Astrocyte (in vitro differentiated cells and primary cell): ENCODE measurements at regions not wholly inside any gene's neighbourhood (a gene's known extent, or its start where the extent isn't known, plus 50 kb on each side); places are given as distances from the start of the nearest gene placed in this dataset.

Source experiments
- DNase-seq: peaks from one replicate; pipeline ENCODE4 v3.0.0-alpha.2; 2010; ENCODE audit warnings: low read depth
- FAIRE-seq: peaks from 2 replicates; lab custom pipeline; 2011; peaks lifted over from hg19 to GRCh38; lab: Jason Lieb, UNC
- H2AFZ ChIP-seq: 2 replicates; pipeline ENCODE4 v1.6.0; 2012; ENCODE audit warnings: low read depth, low read length, inconsistent platforms
- H3K27ac ChIP-seq: 2 replicates; pipeline ENCODE4 v1.5.1; 2011; ENCODE audit warnings: low read depth, low read length, inconsistent platforms
- H3K27me3 ChIP-seq: 2 replicates; pipeline ENCODE4 v1.6.0; 2011; ENCODE audit warnings: low read length, inconsistent platforms; ENCODE audit not compliant: insufficient read depth
- H3K36me3 ChIP-seq: 2 replicates; pipeline ENCODE4 v1.5.1; 2011; ENCODE audit warnings: low read length, inconsistent platforms; ENCODE audit not compliant: insufficient read depth
- H3K4me1 ChIP-seq: 2 replicates; pipeline ENCODE4 v1.5.1; 2011; ENCODE audit warnings: low read length, inconsistent platforms; ENCODE audit not compliant: insufficient read depth
- H3K4me2 ChIP-seq: 2 replicates; pipeline ENCODE4 v1.6.0; 2012; ENCODE audit warnings: low read length, inconsistent platforms
- H3K4me3 ChIP-seq: 2 replicates; pipeline ENCODE4 v1.5.1; 2011; ENCODE audit warnings: low read depth, mild to moderate bottlenecking, low read length, inconsistent platforms; ENCODE audit not compliant: insufficient read depth
- H3K79me2 ChIP-seq: 2 replicates; pipeline ENCODE4 v1.6.0; 2012; ENCODE audit warnings: mild to moderate bottlenecking, low read length, inconsistent platforms; ENCODE audit not compliant: insufficient read depth
- H3K9ac ChIP-seq: 2 replicates; pipeline ENCODE4 v1.6.0; 2012; ENCODE audit warnings: mild to moderate bottlenecking, low read length, inconsistent platforms
- H3K9me3 ChIP-seq: 2 replicates; pipeline ENCODE4 v1.5.1; 2012; ENCODE audit warnings: low read depth, mild to moderate bottlenecking, low read length, inconsistent platforms; ENCODE audit not compliant: insufficient read depth
- H4K20me1 ChIP-seq: 2 replicates; pipeline ENCODE4 v1.6.0; 2012; ENCODE audit warnings: low read length, inconsistent platforms; ENCODE audit not compliant: insufficient read depth
- H3K27ac Mint-ChIP-seq: one replicate; pipeline ENCODE4 v1.8.0; 2021; ENCODE audit warnings: mild to moderate bottlenecking, mixed read lengths; ENCODE audit not compliant: unreplicated experiment
- H3K27me3 Mint-ChIP-seq: one replicate; pipeline ENCODE4 v1.8.0; 2021; ENCODE audit warnings: low read depth, mixed read lengths; ENCODE audit not compliant: unreplicated experiment
- H3K36me3 Mint-ChIP-seq: one replicate; pipeline ENCODE4 v1.8.0; 2021; ENCODE audit warnings: low read depth, mixed read lengths; ENCODE audit not compliant: unreplicated experiment
- H3K4me1 Mint-ChIP-seq: one replicate; pipeline ENCODE4 v1.8.0; 2021; ENCODE audit warnings: low read depth, mixed read lengths; ENCODE audit not compliant: unreplicated experiment
- H3K4me3 Mint-ChIP-seq: one replicate; pipeline ENCODE4 v1.8.0; 2021; ENCODE audit warnings: mild to moderate bottlenecking, moderate library complexity, mixed read lengths; ENCODE audit not compliant: unreplicated experiment
- H3K9me3 Mint-ChIP-seq: one replicate; pipeline ENCODE4 v1.8.0; 2021; ENCODE audit warnings: mild to moderate bottlenecking, mixed read lengths; ENCODE audit not compliant: unreplicated experiment
- EZH2 ChIP-seq: IDR thresholded peaks from 2 replicates; pipeline ENCODE4 v1.6.1; 2012; ENCODE audit warnings: mild to moderate bottlenecking, low read length, inconsistent platforms; ENCODE audit not compliant: insufficient read depth
- TF ChIP-seq, protein P1 (sequence below): IDR thresholded peaks from 2 replicates; pipeline ENCODE4 v1.5.1; 2011; ENCODE audit warnings: low read depth, mild to moderate bottlenecking, inconsistent platforms, low read length, moderate library complexity; ENCODE audit not compliant: insufficient read depth

DNA sequence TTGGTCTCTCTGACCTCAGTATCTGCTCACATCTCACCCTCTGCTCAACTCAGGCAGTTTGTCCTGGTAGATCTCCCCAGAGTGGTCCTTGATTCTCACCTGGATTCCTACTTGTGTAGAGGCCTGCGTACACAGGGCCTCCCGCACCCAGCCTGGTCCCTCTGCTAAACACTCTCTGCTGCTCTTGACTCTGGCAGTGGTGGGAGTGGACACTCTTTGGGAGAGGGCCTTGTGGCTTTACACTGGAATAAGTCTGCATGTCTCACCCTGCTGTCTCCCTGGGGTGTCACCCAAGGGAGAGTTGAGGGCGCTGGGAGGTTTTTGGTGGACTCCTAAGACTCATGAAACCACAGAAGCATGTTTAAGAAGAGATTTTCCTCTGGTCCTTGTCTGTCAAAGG is 57.3 kb upstream of the ECI2 start:
- H3K27ac ChIP-seq, result no peak overlapping the region
- H2AFZ ChIP-seq, result no peak overlapping the region
- no peak overlapping the region for H3K9ac ChIP-seq
- Mint-ChIP-seq H3K27me3 (no peaks in the 10 kb centered on the region), H3K36me3 (peaks cover 1% of the 10 kb centered on the region), H3K27ac (no peak overlapping the region), H3K4me3 (no peak overlapping the region), H3K9me3 (peaks cover 10% of the 10 kb centered on the region), H3K4me1 (peaks cover 8% of the 10 kb centered on the region)
- no peak overlapping the region for H3K4me3 ChIP-seq
- no peaks in the 10 kb centered on the region for H3K36me3 ChIP-seq
- H3K27me3 ChIP-seq, result no peaks in the 10 kb centered on the region
- DNase-seq, result no peak
- no peaks in the 10 kb centered on the region for H3K4me1 ChIP-seq
- no peaks in the 10 kb centered on the region for H3K79me2 ChIP-seq
- no peak for TF ChIP-seq EZH2
- TF ChIP-seq, protein P1, sequence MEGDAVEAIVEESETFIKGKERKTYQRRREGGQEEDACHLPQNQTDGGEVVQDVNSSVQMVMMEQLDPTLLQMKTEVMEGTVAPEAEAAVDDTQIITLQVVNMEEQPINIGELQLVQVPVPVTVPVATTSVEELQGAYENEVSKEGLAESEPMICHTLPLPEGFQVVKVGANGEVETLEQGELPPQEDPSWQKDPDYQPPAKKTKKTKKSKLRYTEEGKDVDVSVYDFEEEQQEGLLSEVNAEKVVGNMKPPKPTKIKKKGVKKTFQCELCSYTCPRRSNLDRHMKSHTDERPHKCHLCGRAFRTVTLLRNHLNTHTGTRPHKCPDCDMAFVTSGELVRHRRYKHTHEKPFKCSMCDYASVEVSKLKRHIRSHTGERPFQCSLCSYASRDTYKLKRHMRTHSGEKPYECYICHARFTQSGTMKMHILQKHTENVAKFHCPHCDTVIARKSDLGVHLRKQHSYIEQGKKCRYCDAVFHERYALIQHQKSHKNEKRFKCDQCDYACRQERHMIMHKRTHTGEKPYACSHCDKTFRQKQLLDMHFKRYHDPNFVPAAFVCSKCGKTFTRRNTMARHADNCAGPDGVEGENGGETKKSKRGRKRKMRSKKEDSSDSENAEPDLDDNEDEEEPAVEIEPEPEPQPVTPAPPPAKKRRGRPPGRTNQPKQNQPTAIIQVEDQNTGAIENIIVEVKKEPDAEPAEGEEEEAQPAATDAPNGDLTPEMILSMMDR, result no peak
- FAIRE-seq, result no peak
- H3K4me2 ChIP-seq, result no peak overlapping the region
- H4K20me1 ChIP-seq, result no peaks in the 10 kb centered on the region
- H3K9me3 ChIP-seq, result no peaks in the 10 kb centered on the region

DNA sequence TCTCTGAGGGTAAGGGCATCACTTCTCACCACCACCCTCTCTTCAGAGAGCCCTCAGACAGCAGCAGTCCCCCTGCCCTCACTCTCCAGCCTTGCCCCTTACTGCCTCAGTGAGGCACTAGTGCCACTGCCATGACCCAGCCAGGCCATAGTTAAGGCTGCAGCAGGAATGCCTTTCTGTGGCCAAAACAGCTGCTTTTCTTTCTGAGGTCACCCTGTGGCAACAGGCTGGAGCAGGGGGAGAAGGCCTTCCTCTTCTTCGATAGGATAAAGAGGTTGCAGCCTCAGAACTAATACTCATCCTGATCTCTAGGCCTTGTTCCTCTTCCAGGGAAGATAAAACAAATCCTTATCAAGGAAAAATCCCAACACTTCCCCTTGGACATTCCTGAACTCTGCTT is 56.8 kb upstream of the ECI2 start:
- Mint-ChIP-seq H3K4me3 (no peak overlapping the region), H3K27me3 (no peaks in the 10 kb centered on the region), H3K9me3 (peaks cover 10% of the 10 kb centered on the region), H3K27ac (no peak overlapping the region), H3K4me1 (peaks cover 8% of the 10 kb centered on the region), H3K36me3 (peaks cover 1% of the 10 kb centered on the region)
- FAIRE-seq, result no peak
- H3K4me2 ChIP-seq, result no peak overlapping the region
- no peak overlapping the region for H3K9ac ChIP-seq
- no peak overlapping the region for H3K27ac ChIP-seq
- no peaks in the 10 kb centered on the region for H3K4me1 ChIP-seq
- H3K36me3 ChIP-seq, result no peaks in the 10 kb centered on the region
- DNase-seq, result no peak
- H3K27me3 ChIP-seq, result no peaks in the 10 kb centered on the region
- H3K9me3 ChIP-seq, result no peaks in the 10 kb centered on the region
- no peaks in the 10 kb centered on the region for H3K79me2 ChIP-seq
- no peak for TF ChIP-seq EZH2
- TF ChIP-seq, protein P1, result no peak
- H4K20me1 ChIP-seq, result no peaks in the 10 kb centered on the region
- no peak overlapping the region for H2AFZ ChIP-seq
- H3K4me3 ChIP-seq, result no peak overlapping the region

DNA sequence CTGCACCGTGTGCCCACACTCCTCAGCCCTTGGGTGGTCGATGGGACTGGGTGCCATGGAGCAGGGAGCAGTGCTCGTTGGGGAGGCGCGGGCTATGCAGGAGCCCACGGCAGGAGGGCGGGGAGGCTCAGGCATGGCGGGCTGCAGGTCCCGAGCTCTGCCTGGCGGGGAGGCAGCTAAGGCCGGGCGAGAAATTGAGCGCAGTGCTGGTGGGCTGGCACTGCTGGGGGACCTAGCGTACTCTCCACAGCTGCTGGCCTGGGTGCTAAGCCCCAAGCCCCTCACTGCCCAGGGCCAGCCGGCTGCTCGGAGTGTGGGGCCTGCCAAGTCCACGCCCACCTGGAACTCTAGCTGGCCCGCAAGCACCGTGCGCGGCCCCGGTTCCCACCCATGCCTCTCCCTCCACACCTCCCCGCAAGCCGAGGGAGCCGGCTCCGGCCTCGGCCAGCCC is 55.9 kb upstream of the ECI2 start:
- Mint-ChIP-seq H3K36me3 (peaks cover 1% of the 10 kb centered on the region), H3K4me1 (peaks cover 5% of the 10 kb centered on the region), H3K27ac (no peak overlapping the region), H3K9me3 (peaks cover 10% of the 10 kb centered on the region), H3K4me3 (no peak overlapping the region), H3K27me3 (no peaks in the 10 kb centered on the region)
- H3K9ac ChIP-seq, result no peak overlapping the region
- DNase-seq (no peak), FAIRE-seq (no peak)
- no peak overlapping the region for H3K4me2 ChIP-seq
- H3K4me3 ChIP-seq, result no peak overlapping the region
- H3K9me3 ChIP-seq, result no peaks in the 10 kb centered on the region
- no peaks in the 10 kb centered on the region for H3K36me3 ChIP-seq
- TF ChIP-seq, protein P1, result no peak
- TF ChIP-seq EZH2, result no peak
- H3K4me1 ChIP-seq, result no peaks in the 10 kb centered on the region
- no peak overlapping the region for H3K27ac ChIP-seq
- no peak overlapping the region for H2AFZ ChIP-seq
- no peaks in the 10 kb centered on the region for H3K27me3 ChIP-seq
- H3K79me2 ChIP-seq, result no peaks in the 10 kb centered on the region
- no peaks in the 10 kb centered on the region for H4K20me1 ChIP-seq
